K562 (cell line): ENCODE measurements at regions not wholly inside any gene's neighbourhood (a gene's known extent, or its start where the extent isn't known, plus 50 kb on each side); places are given as distances from the start of the nearest gene placed in this dataset.

ENCODE experiments used
- BACH1 ChIP-seq: fragments of 200-800 bp; sonication (Bioruptor generic); IDR thresholded peaks from 2 replicates; pipeline ENCODE4 v1.6.1; 2016; ENCODE audit warnings: missing genetic modification characterization, missing compliant biosample characterization
- CHD4 ChIP-seq: fragments of 200-600 bp; sonication (generic); IDR thresholded peaks from 3 replicates; pipeline ENCODE4 v1.6.1; 2012; ENCODE audit warnings: low read depth, mild to moderate bottlenecking, mixed read lengths, low read length, inconsistent platforms; ENCODE audit not compliant: insufficient read depth, insufficient replicate concordance, poor library complexity, severe bottlenecking
- KLF6 ChIP-seq: fragments of 250-450 bp; sonication (Bioruptor Pico); IDR thresholded peaks from 2 replicates; pipeline ENCODE4 v1.4.0; 2020; ENCODE audit warnings: mild to moderate bottlenecking, moderate library complexity, borderline replicate concordance
- LARP7 ChIP-seq: fragments of 450-650 bp; IDR thresholded peaks from 2 replicates; pipeline ENCODE4 v1.6.1; 2016
- MTA2 ChIP-seq: fragments of 450-650 bp; IDR thresholded peaks from 2 replicates; pipeline ENCODE4 v1.6.1; 2016; ENCODE audit warnings: low read depth
- MTF1 ChIP-seq: fragments of 250-450 bp; sonication (Bioruptor Pico); IDR thresholded peaks from 2 replicates; pipeline ENCODE4 v1.9.0; 2021; ENCODE audit warnings: moderate library complexity, mild to moderate bottlenecking, inconsistent platforms, borderline replicate concordance
- MYBL2 ChIP-seq, 2 experiments: fragments of 450-650 bp in 1 of 2; sonication (generic) in 1 of 2; formaldehyde crosslinking in 1 of 2; IDR thresholded peaks; 2 replicates each; pipeline versions ENCODE4 v1.6.1 to v1.8.1; 2017 to 2022; ENCODE audit warnings: borderline replicate concordance in 1 of 2, inconsistent platforms in 1 of 2, low read depth in 1 of 2, mild to moderate bottlenecking in 1 of 2, missing genetic modification reagents in 1 of 2, moderate library complexity in 1 of 2
- TCF3 ChIP-seq: sonication (generic); formaldehyde crosslinking; IDR thresholded peaks from 2 replicates; pipeline ENCODE4 v1.4.0; 2020; ENCODE audit warnings: mild to moderate bottlenecking, missing genetic modification reagents
- TCF7 ChIP-seq: sonication (generic); IDR thresholded peaks from 2 replicates; pipeline ENCODE4 v1.6.1; 2016; ENCODE audit warnings: antibody characterized with exemption, borderline replicate concordance
- WHSC1 ChIP-seq: IDR thresholded peaks from one replicate; pipeline ENCODE4 v1.6.1; 2012; ENCODE audit warnings: low read length, control low read depth, inconsistent platforms
- ZNF140 ChIP-seq: fragments of 250-450 bp; sonication (Bioruptor Pico); IDR thresholded peaks from 2 replicates; pipeline ENCODE4 v1.8.0; 2021; ENCODE audit warnings: moderate library complexity, mild to moderate bottlenecking, inconsistent platforms
- TF ChIP-seq, protein P1 (sequence below): fragments of 450-650 bp; formaldehyde crosslinking; IDR thresholded peaks from 2 replicates; pipeline ENCODE4 v1.4.0; 2020; ENCODE audit warnings: mild to moderate bottlenecking, mixed read lengths
- TF ChIP-seq, protein P2 (sequence below): sonication (generic); formaldehyde crosslinking; IDR thresholded peaks from 2 replicates; pipeline ENCODE4 v1.8.0; 2022; ENCODE audit warnings: mild to moderate bottlenecking, missing genetic modification reagents, borderline replicate concordance
- TF ChIP-seq, protein P3 (sequence below): sonication (generic); formaldehyde crosslinking; IDR thresholded peaks from 2 replicates; pipeline ENCODE4 v1.8.0; 2023; ENCODE audit warnings: missing genetic modification reagents, mild to moderate bottlenecking, borderline replicate concordance

DNA sequence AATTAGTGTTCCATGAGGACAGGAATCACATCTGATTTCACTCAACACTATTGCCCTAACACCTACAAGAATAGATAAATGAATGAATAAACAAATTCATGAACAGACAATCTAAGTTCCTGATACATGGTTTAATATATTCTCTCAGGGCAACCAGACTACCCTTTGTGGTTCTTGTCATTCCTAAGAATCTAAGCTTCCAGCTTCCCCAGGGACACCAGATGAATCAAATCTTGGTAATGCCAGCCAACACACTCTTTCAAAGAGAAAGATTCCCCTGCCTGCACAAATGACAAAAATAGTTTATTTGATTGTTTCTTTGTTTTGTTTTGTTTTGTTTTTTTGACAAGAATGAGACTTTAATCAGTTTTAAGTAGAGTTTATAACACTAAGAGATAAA, 237.5 kb upstream of the CHAC2 start (continued):
- TF ChIP-seq, protein P1, sequence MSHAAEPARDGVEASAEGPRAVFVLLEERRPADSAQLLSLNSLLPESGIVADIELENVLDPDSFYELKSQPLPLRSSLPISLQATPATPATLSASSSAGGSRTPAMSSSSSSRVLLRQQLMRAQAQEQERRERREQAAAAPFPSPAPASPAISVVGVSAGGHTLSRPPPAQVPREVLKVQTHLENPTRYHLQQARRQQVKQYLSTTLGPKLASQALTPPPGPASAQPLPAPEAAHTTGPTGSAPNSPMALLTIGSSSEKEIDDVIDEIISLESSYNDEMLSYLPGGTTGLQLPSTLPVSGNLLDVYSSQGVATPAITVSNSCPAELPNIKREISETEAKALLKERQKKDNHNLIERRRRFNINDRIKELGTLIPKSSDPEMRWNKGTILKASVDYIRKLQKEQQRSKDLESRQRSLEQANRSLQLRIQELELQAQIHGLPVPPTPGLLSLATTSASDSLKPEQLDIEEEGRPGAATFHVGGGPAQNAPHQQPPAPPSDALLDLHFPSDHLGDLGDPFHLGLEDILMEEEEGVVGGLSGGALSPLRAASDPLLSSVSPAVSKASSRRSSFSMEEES (CRISPR knock-in tag): no peak
- no peak for TF ChIP-seq WHSC1
- TF ChIP-seq MTF1 (CRISPR knock-in tag): no peak
- no peak for TF ChIP-seq TCF3 (CRISPR knock-in tag)
- no peak for TF ChIP-seq MYBL2 (IDR thresholded peaks at IDR 0.05; ENCODE audit: low read depth)
- TF ChIP-seq MYBL2 (CRISPR knock-in tag; IDR thresholded peaks at IDR 0.05; ENCODE audit: borderline replicate concordance): no peak
- TF ChIP-seq BACH1 (tag): no peak
- no peak for TF ChIP-seq CHD4
- TF ChIP-seq, protein P2, sequence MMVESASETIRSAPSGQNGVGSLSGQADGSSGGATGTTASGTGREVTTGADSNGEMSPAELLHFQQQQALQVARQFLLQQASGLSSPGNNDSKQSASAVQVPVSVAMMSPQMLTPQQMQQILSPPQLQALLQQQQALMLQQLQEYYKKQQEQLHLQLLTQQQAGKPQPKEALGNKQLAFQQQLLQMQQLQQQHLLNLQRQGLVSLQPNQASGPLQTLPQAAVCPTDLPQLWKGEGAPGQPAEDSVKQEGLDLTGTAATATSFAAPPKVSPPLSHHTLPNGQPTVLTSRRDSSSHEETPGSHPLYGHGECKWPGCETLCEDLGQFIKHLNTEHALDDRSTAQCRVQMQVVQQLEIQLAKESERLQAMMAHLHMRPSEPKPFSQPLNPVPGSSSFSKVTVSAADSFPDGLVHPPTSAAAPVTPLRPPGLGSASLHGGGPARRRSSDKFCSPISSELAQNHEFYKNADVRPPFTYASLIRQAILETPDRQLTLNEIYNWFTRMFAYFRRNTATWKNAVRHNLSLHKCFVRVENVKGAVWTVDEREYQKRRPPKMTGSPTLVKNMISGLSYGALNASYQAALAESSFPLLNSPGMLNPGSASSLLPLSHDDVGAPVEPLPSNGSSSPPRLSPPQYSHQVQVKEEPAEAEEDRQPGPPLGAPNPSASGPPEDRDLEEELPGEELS (CRISPR knock-in tag): no peak
- no peak for TF ChIP-seq MTA2
- TF ChIP-seq TCF7: no peak
- no peak for TF ChIP-seq LARP7
- TF ChIP-seq KLF6 (CRISPR knock-in tag): no peak
- TF ChIP-seq ZNF140: no peak
- TF ChIP-seq, protein P3, sequence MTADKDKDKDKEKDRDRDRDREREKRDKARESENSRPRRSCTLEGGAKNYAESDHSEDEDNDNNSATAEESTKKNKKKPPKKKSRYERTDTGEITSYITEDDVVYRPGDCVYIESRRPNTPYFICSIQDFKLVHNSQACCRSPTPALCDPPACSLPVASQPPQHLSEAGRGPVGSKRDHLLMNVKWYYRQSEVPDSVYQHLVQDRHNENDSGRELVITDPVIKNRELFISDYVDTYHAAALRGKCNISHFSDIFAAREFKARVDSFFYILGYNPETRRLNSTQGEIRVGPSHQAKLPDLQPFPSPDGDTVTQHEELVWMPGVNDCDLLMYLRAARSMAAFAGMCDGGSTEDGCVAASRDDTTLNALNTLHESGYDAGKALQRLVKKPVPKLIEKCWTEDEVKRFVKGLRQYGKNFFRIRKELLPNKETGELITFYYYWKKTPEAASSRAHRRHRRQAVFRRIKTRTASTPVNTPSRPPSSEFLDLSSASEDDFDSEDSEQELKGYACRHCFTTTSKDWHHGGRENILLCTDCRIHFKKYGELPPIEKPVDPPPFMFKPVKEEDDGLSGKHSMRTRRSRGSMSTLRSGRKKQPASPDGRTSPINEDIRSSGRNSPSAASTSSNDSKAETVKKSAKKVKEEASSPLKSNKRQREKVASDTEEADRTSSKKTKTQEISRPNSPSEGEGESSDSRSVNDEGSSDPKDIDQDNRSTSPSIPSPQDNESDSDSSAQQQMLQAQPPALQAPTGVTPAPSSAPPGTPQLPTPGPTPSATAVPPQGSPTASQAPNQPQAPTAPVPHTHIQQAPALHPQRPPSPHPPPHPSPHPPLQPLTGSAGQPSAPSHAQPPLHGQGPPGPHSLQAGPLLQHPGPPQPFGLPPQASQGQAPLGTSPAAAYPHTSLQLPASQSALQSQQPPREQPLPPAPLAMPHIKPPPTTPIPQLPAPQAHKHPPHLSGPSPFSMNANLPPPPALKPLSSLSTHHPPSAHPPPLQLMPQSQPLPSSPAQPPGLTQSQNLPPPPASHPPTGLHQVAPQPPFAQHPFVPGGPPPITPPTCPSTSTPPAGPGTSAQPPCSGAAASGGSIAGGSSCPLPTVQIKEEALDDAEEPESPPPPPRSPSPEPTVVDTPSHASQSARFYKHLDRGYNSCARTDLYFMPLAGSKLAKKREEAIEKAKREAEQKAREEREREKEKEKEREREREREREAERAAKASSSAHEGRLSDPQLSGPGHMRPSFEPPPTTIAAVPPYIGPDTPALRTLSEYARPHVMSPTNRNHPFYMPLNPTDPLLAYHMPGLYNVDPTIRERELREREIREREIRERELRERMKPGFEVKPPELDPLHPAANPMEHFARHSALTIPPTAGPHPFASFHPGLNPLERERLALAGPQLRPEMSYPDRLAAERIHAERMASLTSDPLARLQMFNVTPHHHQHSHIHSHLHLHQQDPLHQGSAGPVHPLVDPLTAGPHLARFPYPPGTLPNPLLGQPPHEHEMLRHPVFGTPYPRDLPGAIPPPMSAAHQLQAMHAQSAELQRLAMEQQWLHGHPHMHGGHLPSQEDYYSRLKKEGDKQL (CRISPR knock-in tag): no peak
- TF ChIP-seq, all 486 proteins: peak for 0
